Trophoblast cell (in vitro differentiated cells and primary cell): ENCODE measurements at regions not wholly inside any gene's neighbourhood (a gene's known extent, or its start where the extent isn't known, plus 50 kb on each side); places are given as distances from the start of the nearest gene placed in this dataset.

Experiments used
- DNase-seq, 2 donors: peaks; one replicate each; pipeline ENCODE4 v3.0.0-alpha.2; 2016
- H2AFZ ChIP-seq: 2 replicates; pipeline ENCODE4 v1.6.1; 2013; ENCODE audit warnings: low read length, moderate library complexity, mild to moderate bottlenecking; ENCODE audit not compliant: insufficient read depth, poor library complexity
- H2AK5ac ChIP-seq: 2 replicates; pipeline ENCODE4 v1.6.1; 2013; ENCODE audit warnings: mild to moderate bottlenecking, low read length
- H2BK120ac ChIP-seq: 2 replicates; pipeline ENCODE4 v1.6.1; 2013; ENCODE audit warnings: low read length, mild to moderate bottlenecking, moderate library complexity; ENCODE audit not compliant: insufficient read depth, poor library complexity
- H2BK12ac ChIP-seq: 2 replicates; pipeline ENCODE4 v1.6.1; 2013; ENCODE audit warnings: mild to moderate bottlenecking, low read length, moderate library complexity
- H2BK5ac ChIP-seq: 2 replicates; pipeline ENCODE4 v1.6.1; 2013; ENCODE audit warnings: low read length, low read depth, moderate library complexity, mild to moderate bottlenecking; ENCODE audit not compliant: poor library complexity
- H3K14ac ChIP-seq: 2 replicates; pipeline ENCODE4 v1.6.1; 2013; ENCODE audit warnings: mild to moderate bottlenecking, low read length
- H3K18ac ChIP-seq: 2 replicates; pipeline ENCODE4 v1.6.1; 2013; ENCODE audit warnings: mild to moderate bottlenecking, low read length
- H3K23ac ChIP-seq: 2 replicates; pipeline ENCODE4 v1.6.1; 2013; ENCODE audit warnings: low read length
- H3K27ac ChIP-seq: 2 replicates; pipeline ENCODE4 v1.5.1; 2013; ENCODE audit warnings: low read depth, mild to moderate bottlenecking, inconsistent platforms, low read length, moderate library complexity
- H3K27me3 ChIP-seq: 2 replicates; pipeline ENCODE4 v1.6.1; 2013; ENCODE audit warnings: inconsistent platforms, mild to moderate bottlenecking, low read length, moderate library complexity; ENCODE audit not compliant: insufficient read depth
- H3K36me3 ChIP-seq, 2 experiments: 1 replicate in 1 of 2; 2 replicates in 1 of 2; pipeline ENCODE4 v1.6.1; 2013; ENCODE audit warnings: low read length in 2 of 2, mild to moderate bottlenecking in 2 of 2, moderate library complexity in 1 of 2; ENCODE audit not compliant: insufficient read depth in 2 of 2, control insufficient read depth in 1 of 2
- H3K4ac ChIP-seq: 2 replicates; pipeline ENCODE4 v1.6.1; 2013; ENCODE audit warnings: low read depth, mild to moderate bottlenecking, low read length, moderate library complexity
- H3K4me1 ChIP-seq, 2 experiments: 1 replicate in 1 of 2; 2 replicates in 1 of 2; pipeline ENCODE4 v1.6.1; 2013; ENCODE audit warnings: low read length in 2 of 2, mild to moderate bottlenecking in 2 of 2, moderate library complexity in 1 of 2; ENCODE audit not compliant: insufficient read depth in 2 of 2, control insufficient read depth in 1 of 2
- H3K4me2 ChIP-seq: 2 replicates; pipeline ENCODE4 v1.6.1; 2013; ENCODE audit warnings: inconsistent platforms, mild to moderate bottlenecking, low read length, moderate library complexity
- H3K4me3 ChIP-seq: 2 replicates; pipeline ENCODE4 v1.5.1; 2013; ENCODE audit warnings: mild to moderate bottlenecking, low read depth, low read length, inconsistent platforms
- H3K79me1 ChIP-seq: one replicate; pipeline ENCODE4 v1.6.1; 2013; ENCODE audit warnings: low read length
- H3K79me2 ChIP-seq: 2 replicates; pipeline ENCODE4 v1.6.1; 2013; ENCODE audit warnings: low read length, mild to moderate bottlenecking; ENCODE audit not compliant: control insufficient read depth, insufficient read depth, poor library complexity
- H3K9ac ChIP-seq: 2 replicates; pipeline ENCODE4 v1.6.1; 2013; ENCODE audit warnings: mild to moderate bottlenecking, low read length
- H3K9me3 ChIP-seq: 2 replicates; pipeline ENCODE4 v1.6.1; 2013; ENCODE audit warnings: low read depth, mild to moderate bottlenecking, control low read depth, inconsistent platforms, low read length; ENCODE audit not compliant: insufficient read depth
- H4K12ac ChIP-seq: 2 replicates; pipeline ENCODE4 v1.6.1; 2013; ENCODE audit warnings: low read depth, mild to moderate bottlenecking, low read length, moderate library complexity
- H4K8ac ChIP-seq: 2 replicates; pipeline ENCODE4 v1.6.1; 2013; ENCODE audit warnings: low read depth, mild to moderate bottlenecking, low read length, moderate library complexity
- H4K91ac ChIP-seq: one replicate; pipeline ENCODE4 v1.6.1; 2013; ENCODE audit warnings: low read depth, mild to moderate bottlenecking, low read length, moderate library complexity
- WGBS: extraction: QIAGEN DNeasy Blood & Tissue Kit; methylation state at CpG from one replicate; pipeline ENCODE4 v1.1.7; 2013; ENCODE audit warnings: missing lambda C conversion rate; ENCODE audit not compliant: insufficient read length, insufficient coverage; ENCODE audit errors: extremely low coverage; 5-methylcytosine and 5-hydroxymethylcytosine counted together

DNA sequence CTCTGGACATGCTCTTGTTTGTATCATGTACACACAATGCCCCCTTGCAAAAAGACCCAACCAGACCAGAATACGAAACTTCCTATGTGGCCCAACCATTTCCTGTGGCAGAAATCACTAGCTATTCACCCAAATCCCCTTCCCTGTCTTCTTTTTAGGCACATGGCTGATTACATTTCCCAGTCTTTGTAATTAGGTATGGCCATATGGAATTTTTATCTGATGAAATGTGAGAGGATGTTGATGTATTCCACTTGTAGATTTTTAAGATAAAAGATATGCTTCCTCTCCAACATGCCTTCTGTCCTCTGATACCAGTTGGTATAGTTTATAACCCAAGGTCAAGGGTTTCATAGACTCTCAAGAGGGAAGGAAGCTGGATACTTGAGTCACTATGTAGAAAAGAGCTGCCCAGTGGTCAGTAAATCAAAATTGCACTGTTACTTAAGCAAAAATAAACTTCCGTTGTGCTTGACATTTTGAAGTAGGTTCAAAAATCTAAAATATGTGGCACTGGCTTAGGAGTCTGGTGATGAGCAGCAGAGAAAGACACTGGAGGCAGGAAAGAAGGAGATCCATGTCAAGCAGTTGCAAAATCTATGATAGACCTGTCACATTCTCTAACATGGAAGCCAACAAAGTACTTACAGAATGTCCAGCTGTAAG lies 297.4 kb downstream of the SMAD2 start:
- H3K9ac ChIP-seq = no peak overlapping the region
- H4K8ac ChIP-seq = no peak overlapping the region
- no peak overlapping the region for H2AFZ ChIP-seq
- no peak overlapping the region for H2AK5ac ChIP-seq
- H3K14ac ChIP-seq = no peak overlapping the region
- H3K79me1 ChIP-seq = no peaks in the 10 kb centered on the region
- no peak overlapping the region for H3K4me3 ChIP-seq
- no peak for DNase-seq
- H3K36me3 ChIP-seq = no peaks in the 10 kb centered on the region
- no peak overlapping the region for H4K91ac ChIP-seq
- no peaks in the 10 kb centered on the region for H3K9me3 ChIP-seq
- H4K12ac ChIP-seq = no peak overlapping the region
- H3K23ac ChIP-seq = no peak overlapping the region
- no peaks in the 10 kb centered on the region for H3K27me3 ChIP-seq
- H2BK12ac ChIP-seq = no peak overlapping the region
- no peak overlapping the region for H2BK120ac ChIP-seq
- H3K79me2 ChIP-seq = no peaks in the 10 kb centered on the region
- peaks cover 0 to 2% of the 10 kb centered on the region in 2 experiments for H3K4me1 ChIP-seq
- H3K4me2 ChIP-seq = no peak overlapping the region
- WGBS = no CpG with 5 or more reads among the region's 2 CpGs
- H2BK5ac ChIP-seq = no peak overlapping the region
- H3K18ac ChIP-seq = no peak overlapping the region
- H3K4ac ChIP-seq = no peak overlapping the region
- no peak overlapping the region for H3K27ac ChIP-seq

DNA sequence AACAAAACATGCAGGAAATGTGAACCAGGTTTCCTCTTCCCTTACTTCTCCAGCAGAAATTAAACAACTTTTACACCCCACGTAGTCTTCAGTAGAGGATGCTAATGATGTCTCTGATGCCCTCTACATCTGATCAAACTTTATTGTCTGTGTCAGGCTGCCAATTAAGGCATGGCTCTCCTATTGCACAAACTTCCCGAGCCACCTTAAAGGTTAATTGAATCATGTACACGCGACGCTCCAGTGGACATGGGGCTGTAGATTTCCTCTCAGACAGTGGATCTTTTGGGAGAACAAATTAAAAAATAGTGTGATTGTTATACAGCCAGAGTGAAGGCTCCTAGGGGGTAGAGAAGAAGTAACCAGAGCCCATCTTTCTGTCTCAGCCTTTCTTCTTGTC lies 301.6 kb downstream of the SMAD2 start:
- H2AK5ac ChIP-seq = no peak overlapping the region
- no peak for DNase-seq
- no peak overlapping the region for H4K91ac ChIP-seq
- no peaks in the 10 kb centered on the region for H3K27me3 ChIP-seq
- no peak overlapping the region for H4K12ac ChIP-seq
- no peak overlapping the region for H3K23ac ChIP-seq
- WGBS = no CpG with 5 or more reads among the region's 5 CpGs
- H3K79me2 ChIP-seq = no peaks in the 10 kb centered on the region
- H3K9ac ChIP-seq = no peak overlapping the region
- no peak overlapping the region for H3K4me2 ChIP-seq
- H3K4me3 ChIP-seq = no peak overlapping the region
- no peak overlapping the region for H2BK120ac ChIP-seq
- no peak overlapping the region for H2AFZ ChIP-seq
- H3K36me3 ChIP-seq = no peaks in the 10 kb centered on the region
- no peaks in the 10 kb centered on the region for H3K79me1 ChIP-seq
- H3K4ac ChIP-seq = no peak overlapping the region
- H3K27ac ChIP-seq = no peak overlapping the region
- H2BK5ac ChIP-seq = no peak overlapping the region
- H3K14ac ChIP-seq = no peak overlapping the region
- no peak overlapping the region for H2BK12ac ChIP-seq
- H4K8ac ChIP-seq = no peak overlapping the region
- peaks cover 0 to 2% of the 10 kb centered on the region in 2 experiments for H3K4me1 ChIP-seq
- H3K18ac ChIP-seq = no peak overlapping the region
- H3K9me3 ChIP-seq = no peaks in the 10 kb centered on the region

DNA sequence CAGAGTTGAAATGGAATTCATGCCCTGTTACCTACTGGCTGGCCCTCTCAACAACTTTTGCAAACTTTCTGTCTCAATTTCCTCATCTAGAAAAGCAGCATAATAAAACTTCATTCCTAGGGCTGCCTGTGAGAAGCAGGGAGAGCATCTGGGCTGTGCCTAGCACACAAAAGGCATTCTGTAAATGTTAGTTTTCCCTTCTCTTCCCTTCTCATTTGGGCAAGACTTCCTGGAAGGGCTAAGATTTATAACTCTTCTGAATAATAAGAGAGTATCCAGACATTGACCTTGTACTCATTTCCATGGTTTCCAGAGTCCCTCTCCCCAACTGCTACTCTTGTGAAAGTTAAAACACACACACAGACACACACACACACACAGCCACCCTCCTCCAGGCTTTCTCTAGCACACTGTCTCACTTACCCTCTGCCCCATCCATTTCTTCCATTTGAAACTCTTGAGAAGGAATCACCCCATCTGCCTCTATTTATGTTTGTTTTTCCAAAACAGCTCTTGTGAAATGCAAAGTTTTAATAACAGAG lies 302.1 kb downstream of the SMAD2 start:
- H2BK5ac ChIP-seq = no peak overlapping the region
- no peak for DNase-seq
- no peak overlapping the region for H4K91ac ChIP-seq
- H3K79me1 ChIP-seq = no peaks in the 10 kb centered on the region
- H3K4ac ChIP-seq = no peak overlapping the region
- H3K9ac ChIP-seq = no peak overlapping the region
- H3K79me2 ChIP-seq = no peaks in the 10 kb centered on the region
- H2AK5ac ChIP-seq = no peak overlapping the region
- peaks cover 0 to 2% of the 10 kb centered on the region in 2 experiments for H3K4me1 ChIP-seq
- H3K27me3 ChIP-seq = no peaks in the 10 kb centered on the region
- H4K12ac ChIP-seq = no peak overlapping the region
- H3K36me3 ChIP-seq = no peaks in the 10 kb centered on the region
- H3K23ac ChIP-seq = no peak overlapping the region
- H2BK120ac ChIP-seq = no peak overlapping the region
- no peak overlapping the region for H3K18ac ChIP-seq
- H3K9me3 ChIP-seq = no peaks in the 10 kb centered on the region
- H3K4me3 ChIP-seq = no peak overlapping the region
- H3K27ac ChIP-seq = no peak overlapping the region
- H2AFZ ChIP-seq = no peak overlapping the region
- H4K8ac ChIP-seq = no peak overlapping the region
- H3K14ac ChIP-seq = no peak overlapping the region
- no peak overlapping the region for H3K4me2 ChIP-seq
- no peak overlapping the region for H2BK12ac ChIP-seq

DNA sequence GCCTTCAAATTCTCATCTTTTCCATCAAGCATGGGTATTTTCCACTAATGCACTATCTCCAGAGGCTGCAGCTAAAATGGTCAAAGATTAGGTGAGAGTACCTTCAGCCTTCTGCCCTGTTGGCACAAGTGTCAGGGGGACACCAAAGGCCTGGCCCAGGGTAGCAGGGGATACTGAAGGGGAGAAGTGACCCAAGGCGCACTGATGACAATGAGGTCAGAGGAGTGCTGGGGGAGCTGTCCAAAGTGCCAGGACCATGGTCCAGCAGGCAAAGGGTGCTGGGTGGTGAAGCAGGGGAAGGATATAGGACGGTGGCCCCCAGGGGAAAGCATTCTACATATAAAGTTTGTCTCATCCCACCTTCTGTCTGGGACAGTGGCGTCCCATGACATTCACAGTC lies 303.4 kb downstream of the SMAD2 start:
- no peak overlapping the region for H3K18ac ChIP-seq
- no peak overlapping the region for H3K4ac ChIP-seq
- H3K4me2 ChIP-seq = no peak overlapping the region
- no peak overlapping the region for H2BK5ac ChIP-seq
- no peak overlapping the region for H2AK5ac ChIP-seq
- no peak overlapping the region for H2BK12ac ChIP-seq
- no peak overlapping the region for H4K91ac ChIP-seq
- no peak overlapping the region for H3K4me3 ChIP-seq
- no peaks in the 10 kb centered on the region for H3K4me1 ChIP-seq
- no peaks in the 10 kb centered on the region for H3K79me2 ChIP-seq
- H2BK120ac ChIP-seq = no peak overlapping the region
- H3K9me3 ChIP-seq = no peaks in the 10 kb centered on the region
- no peaks in the 10 kb centered on the region for H3K79me1 ChIP-seq
- H3K27me3 ChIP-seq = no peaks in the 10 kb centered on the region
- H3K9ac ChIP-seq = no peak overlapping the region
- no peak overlapping the region for H2AFZ ChIP-seq
- no peak overlapping the region for H3K23ac ChIP-seq
- no peak overlapping the region for H4K12ac ChIP-seq
- H4K8ac ChIP-seq = no peak overlapping the region
- H3K14ac ChIP-seq = no peak overlapping the region
- WGBS = no CpG with 5 or more reads among the region's 3 CpGs
- no peak overlapping the region for H3K27ac ChIP-seq
- no peaks in the 10 kb centered on the region for H3K36me3 ChIP-seq
- DNase-seq = no peak
